KBM-7 (cell line): ENCODE measurements at regions not wholly inside any gene's neighbourhood (a gene's known extent, or its start where the extent isn't known, plus 50 kb on each side); places are given as distances from the start of the nearest gene placed in this dataset.

Source experiments
- DNase-seq: peaks from one replicate; pipeline ENCODE4 v3.0.0-alpha.2; 2015
- in situ Hi-C: fragments of 300-500 bp; cut with MboI; formaldehyde crosslinking; loops from 2 replicates; pipeline ENCODE4 v1.14.3; 2020; ENCODE audit warnings: low sequenced_read_pairs, low pct_unique_long_range_greater_than_20kb, mixed read lengths

DNA sequence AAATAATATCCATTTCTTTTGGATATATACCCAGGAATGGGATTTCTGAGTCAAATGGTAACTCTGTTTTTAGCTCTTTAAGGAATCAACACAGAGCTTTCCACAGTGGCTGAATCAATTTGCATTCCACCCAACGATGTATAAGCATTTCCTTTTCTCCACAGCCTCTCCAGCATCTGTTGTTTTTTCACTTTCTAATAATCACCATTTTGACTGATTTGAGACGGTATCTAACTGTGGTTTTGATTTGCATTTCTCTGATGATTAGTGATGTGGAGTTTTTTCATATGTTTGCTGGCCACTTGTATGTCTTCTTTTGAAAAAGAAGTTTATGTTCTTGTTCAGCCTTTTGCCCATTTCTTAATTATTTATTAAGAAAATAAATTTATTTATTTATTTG is 352.2 kb upstream of the OBI1 start:
- DNase-seq, result no peak
- in situ Hi-C loops, result no loop called here

DNA sequence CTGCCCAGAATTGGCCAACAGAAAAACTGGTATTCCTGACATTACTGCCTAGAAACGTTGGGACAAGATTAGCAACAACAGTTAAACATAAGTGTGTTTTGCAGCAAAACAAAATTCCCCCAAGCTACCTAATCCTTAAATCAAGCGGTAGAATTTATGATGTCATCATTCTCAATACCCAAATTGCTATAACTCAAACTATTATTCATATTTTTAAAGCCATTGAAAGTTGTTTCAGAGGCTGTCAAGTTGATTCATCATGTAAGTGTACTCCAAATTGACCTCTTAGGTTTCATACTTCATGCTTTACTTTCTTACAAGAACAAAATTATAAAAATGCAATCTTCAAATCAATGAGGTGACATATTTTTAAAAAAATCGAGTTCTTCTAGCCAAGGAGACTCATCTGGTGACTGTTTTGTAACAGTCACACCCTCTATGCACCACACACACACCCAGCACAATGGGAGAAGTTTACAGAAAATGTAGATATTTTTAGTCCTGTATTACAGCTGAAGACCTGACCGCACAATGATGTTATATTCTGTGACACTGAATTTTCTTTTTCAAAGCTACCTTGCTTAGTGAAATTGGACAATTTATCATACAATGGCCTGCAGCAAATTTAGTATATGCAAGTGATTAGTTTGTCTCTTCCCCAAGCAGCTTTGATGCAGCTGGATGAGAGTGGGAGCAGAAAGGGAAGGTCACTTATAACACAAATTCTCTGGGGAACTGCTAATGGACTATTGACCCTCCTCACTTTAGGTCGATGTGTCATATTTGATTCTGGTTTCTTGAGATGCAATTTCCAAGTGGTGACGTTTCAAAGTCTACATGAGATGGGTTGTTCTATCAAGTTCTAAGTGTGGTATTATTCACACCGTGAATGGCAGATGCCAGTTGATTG is 345.3 kb upstream of the OBI1 start:
- DNase-seq, result no peak
- in situ Hi-C loops, result no loop called here

DNA sequence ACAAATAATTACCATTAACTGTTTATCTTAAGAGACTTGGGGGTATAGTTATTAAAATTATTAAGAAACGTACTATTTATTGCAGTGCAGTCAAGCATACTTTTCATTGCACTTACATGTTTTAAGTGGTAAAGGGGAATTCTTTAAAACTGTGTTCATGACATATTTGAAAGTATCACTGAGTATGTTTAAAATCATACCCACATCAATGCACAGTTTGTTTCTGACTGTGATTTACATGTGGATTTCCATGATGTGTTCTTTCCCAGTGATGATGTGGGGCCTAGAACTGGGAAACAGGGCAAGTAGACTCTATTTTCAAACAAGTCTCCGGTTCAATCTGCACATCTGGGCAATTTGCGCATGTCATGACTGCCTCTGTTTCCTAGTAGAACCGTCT is 340.5 kb upstream of the OBI1 start:
- in situ Hi-C loops, result no loop called here
- no peak for DNase-seq

DNA sequence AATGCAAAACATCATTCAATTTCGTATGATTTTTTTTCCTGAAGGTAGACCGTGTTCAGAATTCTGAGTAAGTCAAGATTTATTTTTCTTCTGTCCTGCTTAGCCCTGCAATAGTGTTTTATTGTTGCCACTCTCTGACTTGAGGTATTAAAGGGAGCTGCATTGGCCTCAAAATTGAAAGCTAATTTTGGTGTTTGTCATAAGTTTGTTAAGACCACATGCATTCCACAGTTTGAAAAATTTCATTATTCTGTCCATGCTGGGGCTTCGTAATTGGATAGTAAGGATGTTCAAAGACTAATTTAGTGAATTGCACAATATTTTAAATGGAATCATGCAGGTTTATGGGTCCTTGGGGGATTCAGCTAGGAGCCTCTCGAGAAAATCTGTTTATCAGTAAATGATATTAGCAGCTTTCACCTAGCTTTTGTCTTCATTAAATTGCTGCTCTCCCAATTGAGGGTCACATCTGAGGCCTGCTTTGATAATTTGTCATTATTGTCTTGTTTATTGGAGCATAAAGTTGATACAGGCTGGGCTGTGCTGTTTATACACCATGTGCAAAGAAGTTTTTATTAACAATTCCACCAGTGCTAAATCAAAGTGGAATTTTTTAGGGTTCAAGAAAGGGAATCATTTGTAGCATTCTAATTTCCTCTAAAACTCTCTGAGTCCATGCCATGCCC is 339.8 kb upstream of the OBI1 start:
- in situ Hi-C loops, result no loop called here
- no peak for DNase-seq

DNA sequence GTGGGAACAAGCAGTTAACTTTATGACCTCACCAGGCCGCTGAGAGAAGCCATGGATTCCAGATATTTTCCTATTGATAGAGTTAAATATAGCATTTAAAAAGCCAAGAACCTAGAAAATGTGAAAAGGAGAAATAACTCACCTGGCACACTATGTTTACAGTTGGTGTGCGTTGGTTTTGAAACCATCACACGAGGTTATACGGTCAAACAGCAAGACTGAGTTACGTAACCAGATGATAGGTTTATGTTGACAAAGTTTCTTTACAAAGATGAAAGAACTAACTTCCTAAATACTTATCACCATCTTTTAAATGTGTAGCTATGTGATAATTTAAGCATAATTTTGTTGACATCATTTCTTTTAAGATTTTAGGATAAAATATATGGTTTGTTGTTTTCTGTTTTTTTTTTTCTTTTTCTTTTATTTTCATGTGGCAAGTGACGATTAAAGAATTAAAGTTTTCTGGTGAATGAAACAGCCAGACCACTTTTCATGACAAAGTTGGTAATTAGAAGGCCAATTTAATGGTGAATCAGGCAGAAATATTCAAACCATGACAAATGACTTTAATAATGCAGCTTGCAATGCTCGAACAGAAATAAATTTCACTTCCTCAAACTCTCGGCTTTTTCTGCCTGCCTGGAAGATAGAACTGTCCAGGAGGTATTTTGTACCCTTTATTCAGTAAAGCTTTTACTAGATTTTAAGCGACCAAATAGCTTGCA is 339.1 kb upstream of the OBI1 start:
- DNase-seq, result no peak
- in situ Hi-C loops, result no loop called here

DNA sequence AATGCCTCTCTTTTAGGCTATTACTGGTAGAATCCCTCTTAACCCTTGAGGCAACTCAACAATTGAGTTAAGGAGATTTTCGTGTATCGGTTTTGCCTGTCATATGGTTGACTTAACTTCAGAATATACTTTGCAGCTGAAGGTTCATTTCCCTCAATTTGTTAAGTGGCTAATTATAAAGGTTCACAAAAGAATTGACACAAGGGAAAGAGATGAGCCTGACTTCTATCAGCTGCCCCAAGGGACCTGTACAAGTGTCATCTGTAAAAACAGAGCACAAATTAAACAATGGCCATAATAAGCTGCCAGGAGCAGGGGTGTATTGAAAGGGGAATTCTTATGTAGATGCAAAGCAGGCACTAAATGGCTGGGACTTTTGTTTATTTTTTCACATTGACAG is 334.8 kb upstream of the OBI1 start:
- in situ Hi-C loops, result no loop called here
- no peak for DNase-seq

DNA sequence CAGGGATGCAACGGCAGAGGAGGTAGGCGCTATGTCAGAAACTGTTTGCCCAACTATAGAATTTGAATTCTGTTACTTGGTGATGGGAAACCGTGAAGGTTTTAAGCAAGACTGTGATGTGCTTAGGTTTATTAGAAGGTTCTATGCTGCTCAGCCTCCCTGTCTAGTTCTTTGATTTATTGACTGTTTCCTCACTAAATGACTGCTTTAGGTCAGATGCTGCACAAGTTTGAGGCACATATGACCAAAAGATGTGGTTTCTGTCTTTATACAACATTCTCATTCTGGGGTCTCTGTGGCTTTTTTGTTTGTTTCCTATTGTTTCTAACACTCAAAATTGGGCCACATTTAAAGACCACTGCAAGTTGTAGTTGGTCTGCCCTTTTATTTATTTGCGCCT is 323.0 kb upstream of the OBI1 start:
- no peak for DNase-seq
- in situ Hi-C loops, result no loop called here

DNA sequence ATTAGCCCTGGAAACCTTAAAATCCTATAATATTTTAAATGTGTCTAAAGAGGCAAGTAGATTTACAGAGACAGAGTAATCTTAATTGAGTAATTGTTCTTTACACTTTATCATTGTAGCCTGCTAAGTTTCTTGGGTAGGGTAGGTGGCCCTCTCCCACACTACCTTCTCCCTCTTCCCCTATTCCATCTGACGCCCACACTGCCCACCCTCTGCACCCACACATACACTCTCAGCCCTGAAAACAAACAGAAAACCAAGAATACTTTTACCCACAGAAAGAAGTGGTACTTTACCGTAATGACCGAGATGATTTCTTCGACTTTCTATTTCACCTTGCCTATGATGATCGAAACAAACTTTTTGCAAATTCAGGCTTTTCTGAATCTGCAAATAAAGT is 320.4 kb upstream of the OBI1 start:
- no peak for DNase-seq
- in situ Hi-C loops, result no loop called here

DNA sequence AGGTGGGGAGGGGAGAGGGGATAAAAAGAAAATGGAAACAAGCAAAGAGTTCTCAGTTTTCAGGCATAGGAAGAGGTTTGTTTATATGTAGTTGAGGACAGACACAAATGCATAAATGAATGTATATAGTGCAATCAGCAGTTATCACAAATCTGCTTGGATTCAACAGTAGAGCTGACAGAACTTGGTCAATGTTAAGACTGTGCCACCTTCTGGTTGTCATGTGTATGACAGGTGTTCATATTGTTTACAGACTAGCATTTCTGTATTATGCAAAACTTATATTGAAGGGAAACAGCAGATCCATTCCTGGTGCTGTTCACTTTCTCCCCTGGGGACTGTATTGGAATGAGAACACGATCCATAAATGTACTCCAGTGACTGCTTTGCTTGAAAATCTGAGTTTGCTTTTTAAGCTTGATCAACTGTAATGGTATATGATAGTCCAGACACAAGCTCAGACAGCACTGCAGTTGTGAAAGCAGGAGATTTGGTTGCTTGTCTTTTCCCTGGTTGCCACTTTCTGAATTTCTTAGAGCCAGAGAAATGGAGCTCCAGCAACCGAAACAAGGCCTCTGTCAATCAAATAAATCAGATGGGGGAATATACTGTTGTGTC is 319.5 kb upstream of the OBI1 start:
- in situ Hi-C loops, result no loop called here
- peak; percentile 53 for DNase-seq

DNA sequence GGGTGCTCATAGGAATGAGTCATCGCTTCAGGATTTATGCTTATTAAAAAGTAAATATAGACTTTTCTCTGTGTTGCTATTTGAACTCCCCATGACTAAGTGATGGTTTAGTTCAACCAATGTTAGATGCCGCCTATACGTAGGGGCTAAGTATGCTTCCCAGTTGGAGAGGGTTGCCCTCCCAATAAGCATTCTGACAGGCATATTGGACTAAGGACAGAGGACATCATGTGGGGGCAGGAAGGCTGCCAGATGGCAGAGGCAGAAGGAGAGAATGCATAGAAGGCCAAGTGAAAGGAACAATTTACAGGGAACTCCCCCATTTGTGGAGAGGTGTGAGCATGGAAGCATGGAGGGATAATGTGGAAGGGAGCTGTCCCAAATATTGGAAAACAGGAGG is 318.4 kb upstream of the OBI1 start:
- no peak for DNase-seq
- in situ Hi-C loops, result no loop called here

DNA sequence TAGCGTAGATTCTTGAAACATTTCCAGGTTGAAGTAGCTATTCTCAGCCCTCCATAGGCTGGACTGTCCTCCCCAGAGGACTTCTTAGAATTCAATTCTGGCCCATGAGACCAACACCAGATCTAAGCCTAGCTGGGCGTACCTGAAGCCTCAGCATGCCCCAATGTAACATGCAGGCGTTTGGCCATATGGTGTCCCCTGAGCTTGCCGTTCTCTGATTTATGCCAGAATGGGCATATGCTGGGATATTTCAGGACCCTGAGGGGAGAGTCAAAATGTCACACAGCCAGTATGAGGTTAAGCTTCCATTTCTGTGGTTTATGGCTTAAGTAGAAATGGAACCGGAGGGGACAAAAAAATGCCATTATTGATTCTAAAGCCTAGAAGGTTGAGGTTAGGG is 317.7 kb upstream of the OBI1 start:
- DNase-seq, result no peak
- in situ Hi-C loops, result no loop called here

DNA sequence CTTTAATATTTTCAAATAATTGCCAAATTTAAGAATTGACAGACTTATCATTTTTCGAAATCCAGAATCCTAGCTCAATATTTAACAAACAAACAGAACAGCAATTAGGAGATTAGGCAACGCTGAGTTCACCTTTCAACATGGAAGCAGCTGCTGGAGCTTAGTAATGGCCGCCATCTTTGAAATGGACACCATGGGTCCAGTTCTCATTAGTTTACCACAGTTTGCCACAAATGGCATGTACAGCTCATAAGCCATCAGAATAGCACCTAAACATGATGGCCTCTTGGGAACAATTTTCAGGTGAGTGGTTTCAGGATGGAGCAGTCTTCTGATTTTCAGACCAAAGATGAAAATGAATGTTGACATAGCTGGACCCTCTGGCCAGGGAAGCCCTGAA is 313.6 kb upstream of the OBI1 start:
- no peak for DNase-seq
- in situ Hi-C loops, result no loop called here

DNA sequence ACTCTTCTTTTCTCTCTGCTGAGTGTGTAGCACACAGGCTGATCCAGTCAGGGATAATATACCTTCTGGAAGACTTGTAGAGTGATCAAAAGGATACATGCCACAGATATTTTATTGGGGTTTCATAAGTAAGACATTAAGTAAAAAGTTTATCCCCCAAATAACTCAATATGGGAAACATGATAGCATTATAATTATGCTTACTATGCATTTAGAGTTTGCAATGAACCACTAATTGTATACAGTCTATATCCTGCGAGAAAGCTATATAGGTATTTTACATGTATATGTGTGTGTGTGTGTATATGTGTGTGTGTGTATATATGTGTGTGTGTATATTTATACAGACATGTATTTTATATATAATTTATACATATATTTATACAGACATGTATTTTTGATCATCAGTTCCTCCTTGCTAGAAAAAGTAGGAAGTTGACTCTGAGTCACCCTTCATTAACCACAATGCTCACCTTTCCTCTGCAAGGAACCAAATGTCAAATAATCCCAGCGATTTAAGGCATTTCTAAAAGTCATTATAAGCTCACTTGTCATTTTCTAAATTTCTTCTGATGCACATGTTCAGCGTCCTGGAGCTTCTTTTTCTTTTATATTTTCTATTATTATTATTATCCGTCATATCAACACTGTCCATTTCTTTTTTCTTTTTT is 312.5 kb upstream of the OBI1 start:
- in situ Hi-C loops, result no loop called here

DNA sequence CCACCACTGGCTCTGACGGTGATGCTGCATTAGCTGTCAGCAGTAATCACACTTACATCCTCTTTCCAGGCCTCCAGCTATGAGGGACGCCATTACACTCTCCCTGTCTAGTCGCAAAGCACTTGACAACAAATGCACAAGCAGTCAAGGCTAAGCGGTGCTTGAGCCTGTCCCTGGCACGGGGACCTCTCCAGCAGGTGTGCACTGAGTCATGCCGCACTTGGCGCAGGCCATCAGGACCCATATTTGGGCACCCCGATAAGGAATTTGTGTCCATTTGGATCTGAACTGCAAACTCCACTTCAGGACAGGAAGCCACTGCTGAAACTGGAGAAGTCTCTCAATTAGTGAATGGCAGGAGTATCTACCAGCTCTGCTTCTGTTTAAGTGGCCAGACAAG is 301.9 kb upstream of the OBI1 start:
- no peak for DNase-seq
- in situ Hi-C loops, result no loop called here

More for the DNA sequence above, 312.5 kb upstream of the OBI1 start:
- DNase-seq, result no peak

DNA sequence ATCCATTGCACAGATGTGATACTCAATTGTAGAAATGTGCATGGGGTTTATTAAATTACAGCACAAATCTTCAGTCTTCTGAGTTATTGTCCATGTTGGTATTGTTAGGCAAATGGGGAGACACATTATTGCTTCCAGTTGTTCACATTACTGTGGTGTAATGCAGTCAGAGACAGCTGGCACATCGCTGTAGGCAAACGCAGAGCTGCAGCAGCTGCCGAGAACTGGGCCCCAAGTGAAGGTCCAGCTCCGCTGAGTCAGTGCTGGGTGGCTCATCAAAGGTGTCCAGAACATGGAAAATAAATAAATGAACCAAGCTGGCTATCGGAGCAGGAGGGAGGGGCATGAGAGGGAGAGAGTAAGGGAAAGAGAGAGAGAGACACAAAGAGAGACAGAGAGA is 299.1 kb upstream of the OBI1 start:
- in situ Hi-C loops, result no loop called here

DNA sequence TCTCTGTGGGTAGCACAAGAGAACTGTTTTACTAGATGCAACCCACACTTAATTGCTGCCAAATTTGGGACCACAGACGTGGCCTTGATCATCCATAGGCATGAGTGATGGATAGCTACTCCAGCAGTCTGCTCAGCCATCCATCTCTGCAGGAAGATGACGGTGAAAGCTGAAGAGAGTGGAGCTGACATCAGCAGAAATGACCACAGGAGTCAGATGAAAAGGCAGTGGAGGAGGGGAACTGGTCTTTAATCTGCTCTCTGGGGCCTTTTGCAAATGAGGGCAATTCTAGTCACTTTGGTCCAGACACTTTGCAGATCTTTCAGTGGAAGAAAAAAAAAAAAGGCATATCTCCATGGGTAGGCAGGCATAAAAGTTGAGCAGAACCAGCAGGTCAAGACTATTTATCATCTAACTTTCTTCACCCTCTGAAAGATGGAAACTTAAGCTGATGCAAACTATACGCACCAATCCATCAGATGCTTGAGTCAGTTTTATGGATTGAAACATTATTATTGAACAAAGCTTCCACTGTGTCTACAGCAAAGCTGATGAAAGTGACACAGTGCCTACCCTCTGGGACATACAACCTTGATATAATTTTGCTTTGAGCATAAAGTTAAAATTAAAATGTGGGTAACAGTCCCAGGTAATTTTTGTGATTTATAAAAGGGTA is 281.6 kb upstream of the OBI1 start:
- no peak for DNase-seq
- in situ Hi-C loops, result no loop called here

More for the DNA sequence above, 299.1 kb upstream of the OBI1 start:
- DNase-seq, result no peak

DNA sequence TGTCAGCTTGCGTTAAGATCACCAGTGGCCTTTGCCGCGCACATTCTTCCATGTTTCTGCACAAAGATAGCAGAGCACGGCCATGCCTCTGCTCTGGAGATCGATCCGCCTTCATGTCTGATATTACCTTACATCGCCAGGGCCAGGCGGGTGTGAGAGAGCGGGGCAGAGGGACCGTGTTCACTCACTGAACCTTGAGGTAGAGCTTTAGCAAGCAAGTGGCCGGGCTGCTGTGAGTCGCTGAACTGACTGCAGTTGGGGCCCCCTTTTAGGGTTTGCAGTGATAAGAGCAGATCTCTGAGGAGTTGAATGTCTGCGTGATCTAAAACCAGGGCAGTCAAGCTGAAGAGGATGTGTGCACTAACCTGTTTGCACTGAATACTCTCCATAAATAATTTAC is 275.4 kb upstream of the OBI1 start:
- in situ Hi-C loops, result no loop called here
- no peak for DNase-seq

DNA sequence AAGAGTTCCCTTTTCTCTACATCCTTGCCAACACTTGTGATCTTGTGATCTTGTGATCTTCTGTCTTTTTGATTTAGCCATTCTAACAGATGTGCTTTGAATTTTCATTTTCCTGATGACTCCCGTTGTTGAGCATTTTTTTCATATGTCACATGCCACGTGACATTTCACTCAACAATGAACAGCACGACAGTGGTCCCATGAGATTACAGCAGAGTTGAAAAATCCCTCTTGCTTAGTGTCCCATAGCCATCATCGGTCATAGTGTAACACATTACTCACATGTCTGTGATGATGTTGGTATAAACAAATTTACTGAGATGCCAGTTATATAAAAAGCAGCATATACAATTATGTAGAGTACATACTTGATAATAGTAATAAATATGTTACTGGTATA is 256.1 kb upstream of the OBI1 start:
- no peak for DNase-seq
- in situ Hi-C loops, result no loop called here

DNA sequence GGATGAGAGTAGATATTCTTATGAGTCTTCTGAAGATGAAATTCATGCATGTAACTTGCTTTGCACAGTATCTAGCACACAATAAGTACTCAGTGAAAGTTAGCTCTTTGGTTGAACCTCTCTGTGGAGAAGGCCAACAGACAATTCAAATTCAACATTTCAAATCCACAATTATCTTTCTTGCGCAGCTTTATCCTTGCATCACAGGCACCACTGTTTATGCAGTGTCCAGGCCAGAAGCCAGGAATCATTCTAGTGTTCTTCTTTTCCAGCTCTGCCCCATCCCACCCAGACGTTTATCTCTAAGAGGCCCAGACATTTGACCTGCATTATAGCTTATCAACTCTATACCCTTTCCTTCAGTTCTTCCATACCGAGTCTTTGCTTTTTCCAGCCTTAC is 254.7 kb upstream of the OBI1 start:
- in situ Hi-C loops, result no loop called here
- DNase-seq, result no peak
